GM19023 (cell line): ENCODE measurements at regions not wholly inside any gene's neighbourhood (a gene's known extent, or its start where the extent isn't known, plus 50 kb on each side); places are given as distances from the start of the nearest gene placed in this dataset.

ENCODE experiments used
- ATAC-seq: cut with Tn5 transposase; IDR thresholded peaks from one replicate; pipeline ENCODE4 v1.9.1; 2021; ENCODE audit warnings: mild to moderate bottlenecking, moderate library complexity; ENCODE audit not compliant: unreplicated experiment

DNA sequence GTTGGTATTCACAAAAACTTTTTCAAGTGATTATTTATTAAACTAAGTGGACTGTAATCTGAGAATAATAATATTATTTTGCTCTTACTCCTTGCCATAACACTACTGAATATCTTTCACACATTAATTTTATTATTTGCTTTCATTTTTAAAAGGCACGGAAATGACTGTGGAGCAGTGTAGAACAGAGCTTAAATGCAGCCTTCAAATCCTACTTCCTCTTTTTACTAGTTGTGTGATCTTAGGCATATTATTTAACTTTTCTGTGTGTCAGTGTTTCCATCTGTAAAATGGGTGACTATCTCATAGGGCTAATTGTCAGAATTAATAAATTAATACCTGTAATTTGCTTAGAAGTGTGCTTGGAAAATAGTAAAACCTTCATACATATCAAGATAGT lies 55.5 kb upstream of the SLC8A1 start:
- ATAC-seq: no peak

DNA sequence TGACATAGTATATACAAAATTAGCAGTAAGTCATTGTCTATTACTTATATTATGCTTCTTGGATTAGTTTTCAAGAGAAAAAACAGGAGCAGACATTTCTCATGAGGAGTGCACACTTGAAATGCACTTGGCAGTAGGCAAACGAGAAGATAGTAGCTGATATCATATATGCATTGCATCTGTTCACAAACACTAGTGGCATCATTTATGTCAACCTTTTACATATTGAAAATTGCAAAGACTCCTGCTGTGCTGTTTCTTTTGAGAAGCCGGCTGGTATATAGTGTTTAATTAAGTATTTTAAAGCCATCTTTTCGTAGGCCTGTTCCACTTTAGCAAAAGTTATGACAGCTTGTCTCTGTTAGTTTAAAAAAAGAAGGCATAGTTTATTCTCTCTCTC lies 58.4 kb upstream of the SLC8A1 start:
- no peak for ATAC-seq

GRCh38 chr2:40511661-40512213 lies 59.8 kb upstream of the SLC8A1 start:
- no peak for ATAC-seq

DNA sequence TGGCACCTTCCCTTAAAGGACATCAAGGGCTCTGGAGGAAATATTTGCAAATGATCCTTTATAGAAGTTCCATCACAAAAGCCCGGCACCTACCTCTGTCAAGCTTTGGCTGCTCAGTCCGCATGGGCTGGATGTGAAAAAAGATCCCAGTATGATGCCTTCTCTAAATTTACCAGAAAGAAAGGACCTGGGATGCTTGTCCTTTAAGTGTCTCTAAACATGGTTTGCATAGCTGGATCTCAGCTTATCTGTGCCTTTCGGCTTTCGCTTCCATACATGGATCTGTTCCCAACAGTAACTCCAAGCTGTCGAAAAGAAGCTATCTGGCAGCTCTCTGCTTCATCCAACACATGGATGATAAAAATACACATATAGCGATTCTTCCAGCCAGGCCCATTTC lies 60.4 kb upstream of the SLC8A1 start:
- no peak for ATAC-seq

GRCh38 chr2:40513201-40513600 lies 61.3 kb upstream of the SLC8A1 start:
- ATAC-seq: no peak

- ATAC-seq: no peak
Measured at GRCh38 chr2:40516604-40517003, 64.7 kb upstream of the SLC8A1 start.

DNA sequence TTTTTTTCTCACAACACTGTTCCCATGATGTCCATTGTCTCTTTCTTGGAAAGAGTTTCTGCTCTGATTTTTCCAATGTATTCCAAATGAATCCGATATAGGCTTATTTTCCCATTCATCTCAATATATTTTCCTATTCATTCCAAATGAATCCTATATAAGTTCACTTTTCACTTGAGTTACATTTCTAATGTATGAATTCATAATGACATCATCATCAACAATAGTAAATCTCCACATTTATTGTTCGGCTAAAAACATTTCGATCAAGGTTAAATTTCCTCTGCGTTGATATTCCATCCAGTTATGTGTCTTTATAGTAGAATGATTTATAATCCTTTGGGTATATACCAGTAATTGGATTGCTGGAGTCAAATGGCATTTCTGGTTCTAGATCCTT lies 76.7 kb upstream of the SLC8A1 start:
- no peak for ATAC-seq

DNA sequence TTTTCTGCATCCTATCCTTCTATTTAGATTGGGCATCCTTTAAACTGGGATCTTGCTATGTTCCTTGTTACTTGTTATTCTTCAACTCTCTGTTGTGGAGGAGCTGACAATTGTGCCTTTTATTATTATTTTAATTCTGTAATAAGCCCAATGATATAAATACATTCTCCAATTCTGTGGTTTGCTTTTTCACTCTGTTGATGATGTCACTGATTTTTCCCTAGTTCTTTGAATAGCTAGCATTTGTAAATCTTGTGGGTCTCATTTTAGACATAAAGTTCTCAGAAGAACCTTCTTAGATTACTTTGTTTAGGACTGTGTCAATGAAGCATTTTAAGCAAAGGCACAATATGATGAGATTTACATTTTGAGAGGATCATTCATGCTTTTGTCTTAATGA lies 79.5 kb upstream of the SLC8A1 start:
- ATAC-seq: no peak

- no peak for ATAC-seq
Measured at GRCh38 chr2:40534528-40534927, 82.6 kb upstream of the SLC8A1 start.

DNA sequence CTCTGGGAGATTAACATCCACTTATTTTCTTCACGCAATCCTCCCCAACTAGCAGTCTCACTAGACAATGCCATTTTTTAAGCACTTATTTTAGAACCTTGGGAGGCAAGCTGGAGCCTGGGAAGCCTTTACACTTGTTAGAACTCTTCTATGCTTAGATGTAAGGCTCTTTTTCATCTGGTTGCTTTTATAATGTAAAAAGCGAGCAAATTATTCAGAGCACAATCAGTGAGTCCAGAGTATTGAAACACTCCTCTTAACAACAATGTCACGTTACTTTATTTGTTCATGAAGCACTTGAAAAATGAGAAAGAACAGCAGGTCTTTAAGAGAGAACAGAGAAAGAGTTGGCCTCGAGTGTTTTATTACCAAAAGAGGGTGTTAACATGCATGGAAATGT lies 84.1 kb upstream of the SLC8A1 start:
- ATAC-seq: no peak

DNA sequence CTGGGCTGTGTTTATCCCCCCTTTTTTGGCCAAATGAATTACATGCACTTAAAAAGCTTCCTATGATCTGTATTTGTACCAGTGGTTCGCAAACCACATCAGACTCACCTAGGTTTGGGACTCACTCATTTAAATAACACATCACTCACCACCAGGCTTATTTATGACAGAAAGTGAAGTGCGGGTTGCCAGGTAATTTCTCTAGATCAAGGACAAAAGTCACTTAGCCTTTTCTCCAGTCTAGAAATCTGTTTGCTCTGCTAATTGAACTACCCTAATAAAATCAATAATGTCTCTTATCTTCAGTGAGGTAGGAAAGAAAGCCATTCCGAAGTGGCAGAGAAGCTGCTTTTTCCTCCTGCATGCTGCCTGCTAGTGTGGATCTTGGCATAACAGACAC lies 88.1 kb upstream of the SLC8A1 start:
- ATAC-seq: no peak

- no peak for ATAC-seq
Measured at GRCh38 chr2:40543381-40543780, 91.5 kb upstream of the SLC8A1 start.

GRCh38 chr2:40544072-40544471 lies 92.2 kb upstream of the SLC8A1 start:
- no peak for ATAC-seq

DNA sequence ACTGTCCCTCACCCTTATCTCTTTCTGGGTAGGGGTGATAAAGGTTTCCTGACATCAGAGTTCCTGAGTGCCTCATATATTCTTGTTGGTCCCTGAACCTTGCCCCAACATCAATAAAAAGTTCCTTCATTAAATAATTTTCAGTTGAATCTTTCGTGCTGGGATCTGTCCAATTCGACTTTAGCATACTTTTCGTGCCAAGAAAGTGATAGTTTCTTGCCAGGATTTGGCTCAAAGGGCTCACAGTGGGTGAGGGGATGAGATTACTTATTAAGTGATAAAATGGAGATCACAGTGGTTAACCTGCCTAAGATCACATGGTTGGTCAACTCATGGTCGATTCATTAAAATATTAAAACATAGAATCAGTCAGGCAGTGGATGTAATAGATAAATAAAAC lies 93.8 kb upstream of the SLC8A1 start:
- no peak for ATAC-seq

DNA sequence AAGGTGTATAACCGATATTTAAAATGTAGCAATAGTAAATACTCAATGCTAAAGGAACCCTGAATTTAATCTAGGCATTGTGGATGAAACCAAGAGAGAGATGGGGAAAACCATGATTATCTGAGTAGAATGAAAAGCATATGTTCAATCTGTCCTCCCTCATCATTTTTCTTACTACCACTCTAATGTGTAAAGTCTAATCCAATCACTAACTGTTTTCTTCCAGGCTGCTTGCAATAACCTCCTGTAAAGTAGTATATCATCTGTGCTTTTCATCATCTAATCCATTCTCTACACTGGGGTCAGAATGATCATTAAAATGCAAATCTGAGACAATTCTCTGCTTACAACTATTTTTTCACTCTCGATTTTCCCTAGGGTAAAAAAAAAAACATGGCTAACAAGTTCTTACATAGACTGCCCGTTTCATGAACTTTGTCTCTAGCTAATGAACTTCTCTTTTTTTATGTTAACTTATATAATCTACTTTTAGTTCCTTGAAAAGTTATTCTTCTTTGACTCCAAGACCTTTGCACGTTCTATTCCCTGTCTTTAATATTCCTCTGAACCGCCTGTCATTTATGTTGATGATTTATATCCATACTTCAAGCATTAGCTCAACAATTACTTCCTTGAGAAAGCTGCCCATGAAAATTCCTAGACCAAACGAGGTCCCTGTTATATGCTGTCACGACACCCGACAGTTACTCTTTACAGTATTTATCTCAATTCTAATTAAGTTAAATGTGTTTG lies 94.7 kb upstream of the SLC8A1 start:
- ATAC-seq: no peak

GRCh38 chr2:40548521-40548920 lies 96.6 kb upstream of the SLC8A1 start:
- no peak for ATAC-seq

DNA sequence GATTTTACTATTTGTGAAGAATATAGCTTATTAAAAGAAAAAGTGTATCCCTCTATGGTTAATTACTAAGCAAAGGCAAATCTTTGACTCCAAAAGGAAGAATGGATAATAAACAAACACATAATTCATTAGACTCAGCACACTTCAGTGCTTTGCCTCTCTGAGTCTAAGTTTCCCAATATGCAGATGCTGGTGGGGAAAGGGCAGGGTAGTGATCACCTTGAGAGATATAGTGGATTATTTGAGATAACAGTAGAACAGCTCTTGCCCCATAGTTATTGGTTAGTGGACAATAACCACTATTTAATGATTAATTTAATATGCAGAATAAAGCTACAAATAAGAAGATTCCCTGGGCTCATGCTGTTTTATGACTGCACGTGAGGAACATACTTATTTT lies 98.2 kb upstream of the SLC8A1 start:
- ATAC-seq: no peak

- ATAC-seq: no peak
Measured at GRCh38 chr2:40551081-40551480, 99.2 kb upstream of the SLC8A1 start.

- peak; percentile 85 for ATAC-seq
Measured at GRCh38 chr2:40554665-40555294, 102.9 kb upstream of the SLC8A1 start.

DNA sequence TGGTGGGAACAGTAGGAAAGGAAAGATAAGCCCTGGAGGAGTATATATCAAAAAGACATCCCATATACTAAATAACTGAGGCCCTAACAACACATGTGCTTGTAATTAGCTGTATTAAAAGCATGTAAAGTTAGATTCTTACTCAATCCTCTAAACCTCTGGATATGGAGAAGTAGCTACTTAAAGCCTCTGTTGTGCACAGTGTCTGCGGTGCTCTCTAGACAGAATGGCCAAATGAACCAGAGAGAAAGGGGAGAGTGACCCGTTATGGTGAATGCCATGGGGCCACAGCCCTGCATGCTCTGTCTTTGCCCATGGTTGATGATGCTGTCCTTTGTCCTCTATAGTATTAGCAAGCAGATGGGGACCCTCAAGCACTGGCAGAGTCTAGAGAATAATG lies 104.4 kb upstream of the SLC8A1 start:
- no peak for ATAC-seq

DNA sequence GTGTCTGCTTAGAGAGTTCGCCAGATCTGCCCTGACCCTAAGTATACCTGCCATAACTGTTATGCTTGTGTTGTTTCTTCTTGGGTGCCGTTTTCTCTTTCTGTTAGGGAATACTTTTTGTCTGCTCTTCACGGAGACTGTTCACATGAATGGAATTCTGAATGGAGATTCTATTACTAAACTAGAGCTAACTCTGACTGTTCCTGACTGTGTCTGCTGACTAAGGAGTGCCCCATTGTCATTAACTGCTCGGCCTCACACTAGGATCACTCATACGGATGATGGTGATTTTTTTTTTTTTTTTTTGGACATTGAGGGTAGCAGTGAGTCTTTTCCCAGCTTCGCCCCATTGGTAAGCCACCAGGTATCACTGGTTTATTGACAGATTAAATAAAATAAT lies 104.8 kb upstream of the SLC8A1 start:
- no peak for ATAC-seq

- ATAC-seq: no peak
Measured at GRCh38 chr2:40558761-40559160, 106.9 kb upstream of the SLC8A1 start.

GRCh38 chr2:40559175-40559574 lies 107.3 kb upstream of the SLC8A1 start:
- ATAC-seq: no peak
